T-cell (primary cell): ENCODE measurements at regions not wholly inside any gene's neighbourhood (a gene's known extent, or its start where the extent isn't known, plus 50 kb on each side); places are given as distances from the start of the nearest gene placed in this dataset.

ENCODE experiments used
- ATAC-seq, 4 experiments: fragments of 200-7000 bp in 3 of 4; fragments of 150-1000 bp in 1 of 4; cut with Tn5 transposase; replicated peaks in 1 of 4; 1 replicate in 3 of 4; 2 replicates in 1 of 4; pipeline ENCODE4 v1.10.0; 2021; ENCODE audit warnings: moderate library complexity in 3 of 4, mild to moderate bottlenecking in 2 of 4, moderate number of reproducible peaks in 1 of 4
- CTCF ChIA-PET, 2 donors: fragments of 300-600 bp; sonication (Branson Sonifier 250); formaldehyde crosslinking; loops; one replicate each; lab custom pipeline; 2022; ENCODE audit warnings: antibody characterized with exemption in 2 of 2; lab: Charles Lee
- POLR2A ChIA-PET, 2 donors: fragments of 300-600 bp; sonication (Branson Sonifier 250); formaldehyde crosslinking; loops; one replicate each; lab custom pipeline; 2022; ENCODE audit warnings: antibody characterized with exemption in 2 of 2; lab: Charles Lee
- DNase-seq, 35 experiments: peaks; one replicate each; pipeline versions ENCODE4 v3.0.0 to v3.0.0-alpha.2; 2013 to 2023
- H3K27ac ChIP-seq: one replicate; pipeline ENCODE4 v1.5.1; 2013; ENCODE audit warnings: low read length
- H3K27me3 ChIP-seq, 2 experiments: replicated peaks in 1 of 2; 1 replicate in 1 of 2; 2 replicates in 1 of 2; pipeline versions ENCODE4 v1.6.1 to v1.7.0; 2013; ENCODE audit warnings: low read length in 1 of 2, mixed read lengths in 1 of 2; ENCODE audit not compliant: control insufficient read depth in 2 of 2, insufficient read depth in 2 of 2; ENCODE audit errors: extremely low read depth in 1 of 2
- H3K36me3 ChIP-seq, 2 donors: 1 replicate in 1 of 2; 2 replicates in 1 of 2; pipeline versions ENCODE4 v1.6.1 to v1.7.0; 2013; ENCODE audit warnings: low read length in 1 of 2; ENCODE audit not compliant: control insufficient read depth in 2 of 2, insufficient read depth in 1 of 2; ENCODE audit errors: extremely low read depth in 1 of 2
- H3K4me1 ChIP-seq, 2 experiments: 1 replicate in 1 of 2; 2 replicates in 1 of 2; pipeline versions ENCODE4 v1.6.1 to v1.7.0; 2013; ENCODE audit warnings: low read length in 2 of 2, mixed read lengths in 1 of 2; ENCODE audit not compliant: insufficient read depth in 2 of 2, control insufficient read depth in 1 of 2; ENCODE audit errors: extremely low read depth in 1 of 2
- H3K4me3 ChIP-seq, 2 donors: 1 replicate in 1 of 2; 2 replicates in 1 of 2; pipeline versions ENCODE4 v1.5.1 to v1.7.0; 2013; ENCODE audit warnings: mild to moderate bottlenecking in 2 of 2, low read length in 1 of 2, moderate library complexity in 1 of 2; ENCODE audit not compliant: control insufficient read depth in 1 of 2; ENCODE audit errors: extremely low read depth in 1 of 2
- H3K9me3 ChIP-seq: 2 replicates; pipeline ENCODE4 v1.7.0; 2013
- H3K27ac Mint-ChIP-seq, 2 donors: one replicate each; pipeline ENCODE4 v1.8.0; 2020 to 2021; ENCODE audit warnings: mild to moderate bottlenecking in 2 of 2, mixed read lengths in 2 of 2
- H3K27me3 Mint-ChIP-seq, 2 donors: one replicate each; pipeline ENCODE4 v1.8.0; 2021 to 2022; ENCODE audit warnings: mixed read lengths in 2 of 2
- H3K36me3 Mint-ChIP-seq: one replicate; pipeline ENCODE4 v1.8.0; 2021; ENCODE audit warnings: mixed read lengths
- H3K4me1 Mint-ChIP-seq, 3 donors: one replicate each; pipeline ENCODE4 v1.8.0; 2020 to 2022; ENCODE audit warnings: mixed read lengths in 3 of 3, mild to moderate bottlenecking in 1 of 3
- H3K4me3 Mint-ChIP-seq, 3 donors: one replicate each; pipeline ENCODE4 v1.8.0; 2020 to 2022; ENCODE audit warnings: mild to moderate bottlenecking in 3 of 3, mixed read lengths in 3 of 3, moderate library complexity in 3 of 3
- H3K9me3 Mint-ChIP-seq, 3 donors: one replicate each; pipeline ENCODE4 v1.8.0; 2020 to 2022; ENCODE audit warnings: mixed read lengths in 3 of 3
- WGBS: methylation state at CpG from one replicate; pipeline ENCODE4 v1.1.5; 2013; ENCODE audit warnings: missing lambda C conversion rate; ENCODE audit not compliant: insufficient coverage; 5-methylcytosine and 5-hydroxymethylcytosine counted together

DNA sequence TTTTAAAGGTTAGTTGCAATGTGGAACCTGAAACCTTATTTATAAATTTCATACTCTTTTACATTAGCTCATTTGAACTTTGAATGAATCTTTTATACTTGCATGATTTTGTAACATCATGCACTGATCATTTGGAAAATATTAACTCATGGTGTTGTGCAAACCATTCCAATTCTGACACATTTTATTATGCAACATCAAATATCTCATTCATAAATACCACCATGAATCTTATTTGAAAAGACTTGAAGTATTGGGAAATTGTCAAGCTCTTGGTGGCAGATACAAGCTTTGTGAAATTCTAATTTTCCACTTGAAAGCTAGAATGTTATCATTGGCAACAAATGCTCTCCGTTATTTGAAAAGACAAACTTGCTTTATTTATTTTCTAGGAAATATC lies 379.9 kb upstream of the PCDH20 start:
- H3K36me3 ChIP-seq = no peaks in the 10 kb centered on the region
- POLR2A ChIA-PET = no interaction called here
- H3K4me1 ChIP-seq = no peaks in the 10 kb centered on the region
- Mint-ChIP-seq H3K36me3 (no peaks in the 10 kb centered on the region), H3K4me1 (no peaks in the 10 kb centered on the region), H3K27ac (no peak overlapping the region), H3K4me3 (no peak overlapping the region), H3K9me3 (peaks cover 7 to 20% (median 19%) of the 10 kb centered on the region in 3 donors), H3K27me3 (no peaks in the 10 kb centered on the region)
- no peak overlapping the region for H3K4me3 ChIP-seq
- H3K27me3 ChIP-seq = no peaks in the 10 kb centered on the region
- ATAC-seq (no peak), DNase-seq (no peak)
- no peak overlapping the region for H3K27ac ChIP-seq
- no CpG with 5 or more reads among the region's 1 CpG for WGBS
- H3K9me3 ChIP-seq = no peaks in the 10 kb centered on the region
- CTCF ChIA-PET = no interaction called here

DNA sequence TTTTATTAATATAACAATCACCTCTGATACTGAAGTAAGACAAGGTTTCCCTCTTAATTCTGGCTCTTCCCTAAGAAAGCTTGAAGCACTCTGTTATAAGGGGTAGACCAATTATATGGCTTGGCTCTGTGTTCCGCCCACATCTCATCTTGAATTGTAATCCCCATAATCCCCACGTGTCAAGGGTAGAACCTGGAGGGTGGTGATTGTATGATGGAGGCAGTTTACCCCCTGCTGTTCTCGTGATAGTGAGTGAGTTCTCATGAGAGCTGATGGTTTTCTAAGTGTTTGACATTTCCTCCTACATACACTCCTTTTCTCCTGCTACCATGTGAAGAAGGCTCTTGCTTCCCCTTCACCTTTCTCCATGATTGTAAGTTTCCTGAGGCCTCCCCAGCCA lies 363.8 kb upstream of the PCDH20 start:
- no peaks in the 10 kb centered on the region for H3K27me3 Mint-ChIP-seq
- POLR2A ChIA-PET = no interaction called here
- no peak overlapping the region for H3K27ac Mint-ChIP-seq
- H3K4me1 ChIP-seq = no peaks in the 10 kb centered on the region
- CTCF ChIA-PET = no interaction called here
- no peaks in the 10 kb centered on the region for H3K4me1 Mint-ChIP-seq
- peaks cover 19 to 28% (median 24%) of the 10 kb centered on the region in 3 donors for H3K9me3 Mint-ChIP-seq
- DNase-seq (no peak), ATAC-seq (no peak)
- H3K27me3 ChIP-seq = no peaks in the 10 kb centered on the region
- no peak overlapping the region for H3K4me3 Mint-ChIP-seq
- no peaks in the 10 kb centered on the region for H3K36me3 ChIP-seq
- H3K4me3 ChIP-seq = no peak overlapping the region
- WGBS = no CpG with 5 or more reads among the region's 3 CpGs
- H3K36me3 Mint-ChIP-seq = no peaks in the 10 kb centered on the region
- no peaks in the 10 kb centered on the region for H3K9me3 ChIP-seq
- no peak overlapping the region for H3K27ac ChIP-seq

DNA sequence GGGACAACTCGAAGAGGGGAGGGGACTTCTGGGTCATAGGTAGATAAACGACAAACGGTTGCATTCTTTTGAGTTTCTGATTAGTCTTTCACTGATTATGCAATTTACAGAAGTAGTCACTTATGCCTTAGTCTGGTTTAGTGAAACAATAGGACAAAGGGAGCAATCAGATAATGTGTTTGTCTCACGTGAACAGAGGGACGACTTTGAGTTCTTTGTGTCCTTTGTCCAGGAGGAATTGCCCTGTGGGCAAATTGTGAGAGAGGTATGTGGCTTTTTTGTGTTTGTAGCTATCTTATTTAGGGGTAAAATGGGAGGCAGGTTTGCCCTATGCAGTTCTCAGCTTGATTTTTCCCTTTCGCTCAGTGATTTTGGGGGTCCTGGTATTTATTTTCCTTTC lies 362.9 kb upstream of the PCDH20 start:
- no peaks in the 10 kb centered on the region for H3K36me3 Mint-ChIP-seq
- Histone ChIP-seq H3K4me1 (no peaks in the 10 kb centered on the region), H3K27me3 (no peaks in the 10 kb centered on the region), H3K4me3 (no peak overlapping the region), H3K9me3 (no peaks in the 10 kb centered on the region), H3K36me3 (no peaks in the 10 kb centered on the region), H3K27ac (no peak overlapping the region)
- peaks cover 24 to 26% (median 25%) of the 10 kb centered on the region in 3 donors for H3K9me3 Mint-ChIP-seq
- no peaks in the 10 kb centered on the region for H3K27me3 Mint-ChIP-seq
- ATAC-seq (no peak), DNase-seq (no peak)
- H3K27ac Mint-ChIP-seq = no peak overlapping the region
- POLR2A ChIA-PET = no interaction called here
- 91% methylated on average over 5 of the region's 6 CpGs for WGBS
- CTCF ChIA-PET = no interaction called here
- H3K4me1 Mint-ChIP-seq = no peaks in the 10 kb centered on the region
- no peak overlapping the region for H3K4me3 Mint-ChIP-seq

DNA sequence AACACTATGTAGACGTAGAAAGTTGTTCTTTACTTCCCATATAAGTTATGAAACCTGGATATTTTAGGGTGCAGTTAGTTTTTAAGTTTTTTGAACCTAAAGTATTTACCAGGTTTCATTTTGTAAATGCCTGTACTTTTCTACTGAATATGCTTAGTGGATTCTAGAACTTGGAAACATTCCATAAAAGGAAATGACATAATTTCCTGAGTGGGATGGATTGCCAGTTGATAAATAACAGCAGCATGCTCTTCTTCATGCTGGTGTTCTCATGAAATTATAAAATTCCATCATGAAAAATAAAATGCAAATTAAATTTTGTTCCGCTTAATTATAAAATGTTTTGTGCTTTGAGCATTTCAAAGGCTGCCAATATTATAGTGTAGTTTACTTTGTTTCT lies 362.2 kb upstream of the PCDH20 start:
- Mint-ChIP-seq H3K9me3 (peaks cover 19 to 23% (median 21%) of the 10 kb centered on the region in 3 donors), H3K4me1 (no peaks in the 10 kb centered on the region), H3K27me3 (no peaks in the 10 kb centered on the region), H3K36me3 (no peaks in the 10 kb centered on the region), H3K4me3 (no peak overlapping the region), H3K27ac (no peak overlapping the region)
- Histone ChIP-seq H3K27me3 (no peaks in the 10 kb centered on the region), H3K4me3 (no peak overlapping the region), H3K9me3 (no peaks in the 10 kb centered on the region), H3K4me1 (no peaks in the 10 kb centered on the region), H3K36me3 (no peaks in the 10 kb centered on the region), H3K27ac (no peak overlapping the region)
- DNase-seq (no peak), ATAC-seq (no peak)
- ChIA-PET POLR2A (no interaction called here), CTCF (no interaction called here)
- WGBS = no CpG with 5 or more reads among the region's 2 CpGs

DNA sequence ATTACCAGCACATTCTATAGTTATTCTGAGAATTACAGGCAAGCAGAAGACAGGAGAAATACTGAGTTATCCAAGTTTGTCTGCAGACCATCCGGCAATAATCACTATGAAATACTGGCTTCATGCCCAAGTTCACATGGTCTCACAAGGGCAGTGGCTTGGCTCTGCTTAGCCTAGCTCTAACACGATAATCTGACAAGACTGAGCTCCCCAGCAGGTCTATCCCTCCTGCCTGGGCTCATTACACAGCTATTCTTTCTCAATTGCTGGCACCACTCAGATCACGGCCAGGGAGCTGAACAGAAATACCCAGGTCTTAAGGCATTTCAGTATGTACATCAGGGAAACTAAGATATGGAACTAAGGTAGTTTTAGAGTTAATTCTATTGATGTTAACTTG lies 361.6 kb upstream of the PCDH20 start:
- Histone ChIP-seq H3K9me3 (no peaks in the 10 kb centered on the region), H3K4me1 (no peaks in the 10 kb centered on the region), H3K27ac (no peak overlapping the region), H3K36me3 (no peaks in the 10 kb centered on the region), H3K4me3 (no peak overlapping the region), H3K27me3 (no peaks in the 10 kb centered on the region)
- Mint-ChIP-seq H3K4me1 (no peaks in the 10 kb centered on the region), H3K27ac (no peak overlapping the region), H3K36me3 (no peaks in the 10 kb centered on the region), H3K4me3 (no peak overlapping the region), H3K27me3 (no peaks in the 10 kb centered on the region), H3K9me3 (peaks cover 15 to 17% (median 17%) of the 10 kb centered on the region in 3 donors)
- DNase-seq (no peak), ATAC-seq (no peak)
- CTCF ChIA-PET = no interaction called here
- POLR2A ChIA-PET = no interaction called here
- 68% methylated on average over 3 of the region's 3 CpGs for WGBS

DNA sequence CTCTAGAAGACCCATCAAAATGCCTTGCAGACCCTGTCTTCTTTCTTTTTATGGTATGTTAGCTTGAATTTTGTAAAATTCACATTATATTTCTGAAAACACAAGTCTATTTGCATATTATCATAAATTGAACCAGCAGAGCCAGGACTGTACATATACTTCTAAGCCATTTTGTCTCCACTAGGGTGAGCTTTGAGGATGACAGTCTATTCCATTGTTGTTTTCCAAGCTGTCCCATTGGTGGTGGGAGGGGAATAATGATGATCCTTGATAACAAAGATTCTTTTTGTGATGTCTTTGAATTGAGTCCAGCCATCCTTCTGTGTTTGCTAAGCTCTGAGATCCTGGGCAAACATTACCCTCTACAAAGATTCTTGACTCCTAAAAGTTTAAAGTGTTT lies 359.3 kb upstream of the PCDH20 start:
- Mint-ChIP-seq H3K27me3 (no peaks in the 10 kb centered on the region), H3K9me3 (peaks cover 17 to 18% (median 17%) of the 10 kb centered on the region in 3 donors), H3K27ac (no peak overlapping the region), H3K4me1 (no peaks in the 10 kb centered on the region), H3K4me3 (no peak overlapping the region), H3K36me3 (no peaks in the 10 kb centered on the region)
- H3K9me3 ChIP-seq = no peaks in the 10 kb centered on the region
- no peak overlapping the region for H3K4me3 ChIP-seq
- ChIA-PET CTCF (no interaction called here), POLR2A (no interaction called here)
- DNase-seq (no peak), ATAC-seq (no peak)
- H3K4me1 ChIP-seq = no peaks in the 10 kb centered on the region
- no peaks in the 10 kb centered on the region for H3K36me3 ChIP-seq
- no peaks in the 10 kb centered on the region for H3K27me3 ChIP-seq
- no peak overlapping the region for H3K27ac ChIP-seq

DNA sequence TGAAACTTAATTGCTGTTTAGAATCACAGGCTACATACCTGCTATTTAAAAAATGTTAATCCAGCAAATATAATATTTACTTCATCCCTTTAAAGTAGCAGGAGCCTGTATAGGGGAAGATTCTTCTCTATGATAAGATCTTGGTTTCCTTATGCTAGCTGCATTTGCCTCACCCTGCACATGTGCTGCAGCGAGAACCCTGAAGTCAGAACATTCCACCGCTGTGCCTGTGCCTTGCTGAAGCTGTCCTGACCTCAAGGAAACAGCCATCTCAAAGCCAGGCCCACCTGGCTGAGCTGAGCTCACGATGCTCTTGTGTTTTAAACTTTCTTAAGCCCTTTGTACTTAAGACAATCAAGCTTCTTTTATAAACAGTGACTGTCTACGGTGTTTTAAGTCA lies 355.0 kb upstream of the PCDH20 start:
- H3K27ac Mint-ChIP-seq = no peak overlapping the region
- no peak for DNase-seq
- H3K27ac ChIP-seq = no peak overlapping the region
- ChIA-PET POLR2A (no interaction called here), CTCF (no interaction called here)
- H3K36me3 ChIP-seq = no peaks in the 10 kb centered on the region
- no peaks in the 10 kb centered on the region for H3K36me3 Mint-ChIP-seq
- no peaks in the 10 kb centered on the region for H3K27me3 Mint-ChIP-seq
- no peak overlapping the region for H3K4me3 ChIP-seq
- H3K4me1 Mint-ChIP-seq = no peaks in the 10 kb centered on the region
- H3K9me3 Mint-ChIP-seq = peaks cover 6 to 12% (median 12%) of the 10 kb centered on the region in 3 donors
- H3K4me1 ChIP-seq = no peaks in the 10 kb centered on the region
- H3K9me3 ChIP-seq = no peaks in the 10 kb centered on the region
- H3K4me3 Mint-ChIP-seq = no peak overlapping the region
- H3K27me3 ChIP-seq = no peaks in the 10 kb centered on the region
- no peak for ATAC-seq
- WGBS = 21% methylated on average over 2 of the region's 4 CpGs
